Common myeloid progenitor, CD34-positive (primary cell): ENCODE measurements at regions not wholly inside any gene's neighbourhood (a gene's known extent, or its start where the extent isn't known, plus 50 kb on each side); places are given as distances from the start of the nearest gene placed in this dataset.
"Not testable (repeated sequence)": the region's sequence is repeated elsewhere in the genome, so short reads cannot be mapped to it uniquely, and the experiment has no call there.

ENCODE experiments used
- CTCF ChIA-PET: fragments of 350-600 bp; sonication (Branson Sonifier 250); formaldehyde crosslinking; loops from one replicate; lab custom pipeline; 2021; ENCODE audit warnings: antibody characterized with exemption; lab: Charles Lee
- POLR2A ChIA-PET: fragments of 350-600 bp; sonication (Branson Sonifier 250); formaldehyde crosslinking; loops from one replicate; lab custom pipeline; 2021; ENCODE audit warnings: antibody characterized with exemption; lab: Charles Lee
- DNase-seq, 3 donors: peaks; one replicate each; pipeline versions ENCODE4 v3.0.0 to v3.0.0-alpha.2; 2013
- H3K27ac ChIP-seq, 2 experiments: 1 replicate in 1 of 2; 2 replicates in 1 of 2; pipeline ENCODE4 v1.7.0; 2013; ENCODE audit warnings: inconsistent platforms in 2 of 2, low read length in 2 of 2, mild to moderate bottlenecking in 2 of 2, low read depth in 1 of 2, moderate library complexity in 1 of 2; ENCODE audit not compliant: severe bottlenecking in 2 of 2, insufficient read depth in 1 of 2, poor library complexity in 1 of 2
- H3K27me3 ChIP-seq, 5 experiments: replicated peaks in 2 of 5; 1 replicate in 3 of 5; 2 replicates in 2 of 5; pipeline versions ENCODE4 v1.6.1 to v1.7.0; 2013; ENCODE audit warnings: low read length in 4 of 5, mild to moderate bottlenecking in 2 of 5, moderate library complexity in 2 of 5, inconsistent platforms in 1 of 5; ENCODE audit not compliant: insufficient read depth in 5 of 5, control insufficient read depth in 4 of 5
- H3K36me3 ChIP-seq, 4 experiments: 1 replicate in 2 of 4; 2 replicates in 2 of 4; pipeline versions ENCODE4 v1.6.1 to v1.7.0; 2013; ENCODE audit warnings: low read length in 3 of 4, control low read depth in 1 of 4, mild to moderate bottlenecking in 1 of 4; ENCODE audit not compliant: control insufficient read depth in 4 of 4, insufficient read depth in 4 of 4
- H3K4me1 ChIP-seq, 4 experiments: 1 replicate in 3 of 4; 2 replicates in 1 of 4; pipeline versions ENCODE4 v1.6.1 to v1.7.1; 2013; ENCODE audit warnings: low read length in 3 of 4, mild to moderate bottlenecking in 3 of 4, control low read depth in 1 of 4, inconsistent platforms in 1 of 4, moderate library complexity in 1 of 4; ENCODE audit not compliant: control insufficient read depth in 4 of 4, insufficient read depth in 4 of 4; ENCODE audit errors: control extremely low read depth in 1 of 4
- H3K4me3 ChIP-seq, 7 experiments: 1 replicate in 4 of 7; 2 replicates in 3 of 7; pipeline versions ENCODE4 v1.5.1 to v1.7.0; 2013; ENCODE audit warnings: mild to moderate bottlenecking in 7 of 7, low read length in 6 of 7, moderate library complexity in 6 of 7, inconsistent platforms in 2 of 7, low read depth in 2 of 7, control low read depth in 1 of 7; ENCODE audit not compliant: insufficient read depth in 4 of 7, control insufficient read depth in 1 of 7; ENCODE audit errors: extremely low read depth in 1 of 7
- H3K9me3 ChIP-seq, 5 experiments: 1 replicate in 4 of 5; 2 replicates in 1 of 5; pipeline versions ENCODE4 v1.6.1 to v1.7.1; 2013; ENCODE audit warnings: low read length in 4 of 5, mild to moderate bottlenecking in 2 of 5, inconsistent platforms in 1 of 5, low read depth in 1 of 5, moderate library complexity in 1 of 5; ENCODE audit not compliant: control insufficient read depth in 4 of 5, insufficient read depth in 2 of 5; ENCODE audit errors: control extremely low read depth in 1 of 5
- WGBS: methylation state at CpG from one replicate; pipeline ENCODE4 v1.1.5; 2013; ENCODE audit not compliant: insufficient coverage; 5-methylcytosine and 5-hydroxymethylcytosine counted together

DNA sequence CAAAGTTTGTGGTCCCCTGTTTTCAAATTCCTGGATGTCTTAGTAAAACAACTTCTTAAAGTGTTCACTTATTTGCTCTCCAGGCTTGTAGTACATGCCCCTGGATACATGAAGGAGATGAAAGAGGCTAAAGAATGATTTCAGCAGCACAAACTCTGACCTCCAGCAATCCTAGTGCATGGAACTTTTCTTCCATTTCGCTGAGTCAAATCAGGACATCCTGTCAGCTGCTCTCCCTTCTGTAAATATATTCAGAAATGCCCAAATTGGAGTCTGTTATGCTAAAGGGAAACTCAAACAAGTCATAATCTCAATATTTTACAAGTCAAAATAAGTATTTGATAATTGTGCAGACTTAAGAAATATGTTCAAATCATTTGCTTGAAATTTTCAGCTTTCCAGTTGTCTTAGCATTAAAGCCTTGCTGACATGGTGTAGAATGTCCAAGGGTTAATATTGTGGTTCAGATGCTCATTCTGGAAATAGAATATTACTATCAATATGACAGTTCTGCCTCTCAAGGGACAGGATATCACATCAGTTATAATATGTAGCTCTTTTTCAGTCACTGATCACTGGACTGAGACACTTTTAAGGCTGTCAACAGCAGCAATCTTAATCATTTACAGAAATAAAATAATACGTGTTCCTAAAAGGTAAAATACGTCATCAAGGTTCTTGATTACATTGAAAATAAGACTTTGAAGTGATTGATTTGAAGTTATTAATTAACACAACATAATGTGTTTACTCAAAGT is 1157.3 kb downstream of the PLA2G4A start:
- H3K36me3 ChIP-seq = no peaks in the 10 kb centered on the region
- no peak for DNase-seq
- H3K27me3 ChIP-seq = no peaks in the 10 kb centered on the region
- H3K27ac ChIP-seq = no peak overlapping the region
- WGBS = no CpG with 5 or more reads among the region's 3 CpGs
- ChIA-PET POLR2A (no interaction called here), CTCF (no interaction called here)
- H3K4me3 ChIP-seq = no peak overlapping the region
- H3K9me3 ChIP-seq = peaks cover 0 to 4% (median 0%) of the 10 kb centered on the region in 5 experiments
- no peaks in the 10 kb centered on the region for H3K4me1 ChIP-seq

DNA sequence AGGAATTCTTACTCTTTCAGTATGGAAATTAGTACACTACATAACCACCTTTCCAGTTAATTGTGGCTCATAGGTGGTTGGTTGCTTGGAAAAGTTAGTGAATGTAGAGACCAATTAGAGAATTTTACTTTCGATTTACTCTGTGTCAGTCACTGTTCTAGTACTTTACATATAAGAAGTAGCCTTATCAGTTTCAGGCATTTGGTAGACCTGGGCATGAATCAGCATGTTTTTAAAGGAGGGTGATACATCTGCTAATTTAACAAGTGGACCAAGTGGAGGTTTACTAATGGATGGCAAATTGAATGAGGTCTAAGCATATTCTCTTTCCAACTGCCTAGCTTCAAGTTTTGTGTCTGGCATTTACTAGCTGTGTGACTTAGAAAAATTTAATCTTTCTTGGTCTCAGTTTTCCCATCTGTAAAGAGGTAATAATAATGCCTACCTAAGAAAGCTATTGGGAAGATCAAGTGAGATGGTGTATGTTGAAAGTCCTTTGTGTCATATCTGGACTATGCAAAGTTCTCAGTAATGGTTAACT is 1158.6 kb downstream of the PLA2G4A start:
- DNase-seq = peak in 2 of 3 donors; percentile 1 to 7
- H3K4me3 ChIP-seq = no peak overlapping the region
- H3K27ac ChIP-seq = no peak overlapping the region
- no peaks in the 10 kb centered on the region for H3K27me3 ChIP-seq
- POLR2A ChIA-PET = no interaction called here
- H3K9me3 ChIP-seq = no peaks in the 10 kb centered on the region
- no peaks in the 10 kb centered on the region for H3K36me3 ChIP-seq
- no peaks in the 10 kb centered on the region for H3K4me1 ChIP-seq
- CTCF ChIA-PET = no interaction called here
- WGBS = no CpG with 5 or more reads among the region's 1 CpG

DNA sequence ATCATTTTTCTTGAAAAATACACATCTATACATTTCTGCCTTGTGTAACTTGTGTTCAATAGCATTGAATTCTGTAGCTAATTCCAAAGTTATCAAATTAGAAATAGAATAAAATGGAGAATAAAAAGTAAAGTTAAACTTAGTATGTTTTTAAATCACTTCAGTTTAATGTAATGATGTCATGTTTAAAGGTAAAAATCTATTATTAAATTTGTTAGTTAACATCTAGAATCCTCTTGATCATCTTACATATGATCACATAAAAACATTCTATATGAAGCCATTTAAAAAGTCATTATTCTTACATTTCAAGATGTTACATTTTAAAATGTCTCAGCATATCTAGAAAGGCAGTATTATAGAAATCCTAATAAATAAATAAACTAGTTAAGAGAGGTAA is 1163.2 kb downstream of the PLA2G4A start:
- H3K27me3 ChIP-seq = no peaks in the 10 kb centered on the region
- H3K9me3 ChIP-seq = no peaks in the 10 kb centered on the region
- H3K36me3 ChIP-seq = no peaks in the 10 kb centered on the region
- H3K4me1 ChIP-seq = no peaks in the 10 kb centered on the region
- no peak for DNase-seq
- CTCF ChIA-PET = no interaction called here
- POLR2A ChIA-PET = no interaction called here
- H3K4me3 ChIP-seq = no peak overlapping the region
- H3K27ac ChIP-seq = no peak overlapping the region

DNA sequence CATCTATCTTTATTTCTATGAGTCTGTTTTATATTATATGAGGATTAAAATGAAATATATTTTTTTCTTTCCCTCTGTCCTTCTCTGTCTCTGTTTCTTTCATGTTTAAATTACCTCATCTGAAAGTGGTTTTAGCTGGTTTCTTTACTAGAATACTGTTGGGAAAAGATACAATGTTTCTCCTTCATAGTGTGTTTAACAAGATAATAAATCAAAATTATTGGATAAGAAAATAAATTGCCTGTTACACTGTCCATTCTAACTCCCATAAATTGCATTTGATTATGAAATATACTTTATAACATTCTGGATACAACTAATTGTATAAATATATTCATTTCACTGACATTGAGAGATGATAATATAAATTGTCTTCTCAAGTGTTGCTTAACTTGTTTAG is 1168.0 kb downstream of the PLA2G4A start:
- no peak overlapping the region for H3K27ac ChIP-seq
- H3K4me3 ChIP-seq = no peak overlapping the region
- no peaks in the 10 kb centered on the region for H3K27me3 ChIP-seq
- ChIA-PET POLR2A (no interaction called here), CTCF (no interaction called here)
- H3K4me1 ChIP-seq = no peaks in the 10 kb centered on the region
- H3K9me3 ChIP-seq = no peaks in the 10 kb centered on the region
- no peak for DNase-seq
- no peaks in the 10 kb centered on the region for H3K36me3 ChIP-seq

DNA sequence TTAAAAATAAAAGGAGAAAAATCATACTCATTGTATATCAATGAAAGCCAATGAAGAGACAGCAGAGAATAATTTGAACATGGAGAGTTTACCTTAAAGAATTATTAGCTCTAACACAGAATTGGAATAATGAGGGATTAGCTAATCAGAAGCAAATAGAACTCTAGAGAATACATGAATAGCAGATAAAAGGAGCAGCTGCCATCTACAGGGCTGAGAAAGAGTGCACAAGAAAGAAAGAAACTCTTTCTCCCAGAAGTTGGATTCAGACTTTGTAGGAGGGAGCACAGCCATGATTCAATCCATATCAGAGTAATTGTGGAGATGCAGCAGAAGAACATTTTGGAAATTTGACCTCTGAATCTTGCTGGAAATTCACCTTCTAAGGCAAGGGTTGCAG is 1171.2 kb downstream of the PLA2G4A start:
- H3K9me3 ChIP-seq = no peaks in the 10 kb centered on the region
- H3K27ac ChIP-seq = no peak overlapping the region
- no peak overlapping the region for H3K4me3 ChIP-seq
- ChIA-PET CTCF (no interaction called here), POLR2A (no interaction called here)
- no peaks in the 10 kb centered on the region for H3K4me1 ChIP-seq
- no peaks in the 10 kb centered on the region for H3K27me3 ChIP-seq
- DNase-seq = no peak
- H3K36me3 ChIP-seq = no peaks in the 10 kb centered on the region

DNA sequence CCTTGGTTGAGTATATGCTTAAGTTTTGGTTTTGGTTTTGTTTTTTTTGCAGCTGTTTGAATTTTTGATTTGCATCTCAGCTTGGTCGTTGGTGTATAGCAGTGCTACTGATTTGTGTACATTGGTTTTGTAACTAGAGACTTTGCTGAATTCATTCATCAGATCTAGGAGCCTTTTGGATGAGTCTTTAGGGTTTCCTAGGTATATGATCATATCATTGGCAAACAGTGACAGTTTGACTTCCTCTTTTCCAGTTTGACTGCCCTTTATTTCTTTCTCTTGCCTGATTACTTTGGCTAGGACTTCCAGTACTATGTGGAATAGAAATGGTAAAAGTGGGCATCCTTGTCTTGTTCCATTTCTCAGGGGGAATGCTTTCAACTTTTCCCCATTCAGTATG is 1174.9 kb downstream of the PLA2G4A start:
- H3K27me3 ChIP-seq, H3K4me3 ChIP-seq, POLR2A ChIA-PET, H3K9me3 ChIP-seq, H3K4me1 ChIP-seq, H3K27ac ChIP-seq, CTCF ChIA-PET, DNase-seq, H3K36me3 ChIP-seq: not testable (repeated sequence)
- 90% methylated on average over 1 of the region's 1 CpG for WGBS

DNA sequence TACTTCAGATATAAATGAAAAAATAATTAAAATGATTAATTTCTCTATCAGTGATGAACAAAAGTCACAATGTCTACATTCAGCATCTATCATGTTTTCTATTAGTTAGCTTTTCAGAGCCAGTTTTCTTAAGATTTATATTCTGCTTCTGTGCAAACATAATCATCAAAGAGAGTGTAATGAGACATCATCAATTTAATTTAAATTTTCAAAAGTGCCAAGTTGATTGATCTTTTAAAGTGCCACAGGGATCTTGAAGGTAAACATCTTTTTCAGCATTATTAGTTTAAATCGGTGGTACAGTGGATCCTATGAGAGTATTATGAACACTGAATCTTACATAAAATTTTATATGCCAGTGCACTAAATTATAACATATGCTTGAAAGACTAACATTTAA is 1176.1 kb downstream of the PLA2G4A start:
- POLR2A ChIA-PET = interaction anchor here (0.5 kb wide), 1 partner anchor 21 kb away, joined by 3 read pairs; no protein-coding TSS in a partner anchor
- Histone ChIP-seq H3K36me3 (no peaks in the 10 kb centered on the region), H3K27me3 (no peaks in the 10 kb centered on the region), H3K4me3 (no peak overlapping the region), H3K27ac (no peak overlapping the region), H3K9me3 (no peaks in the 10 kb centered on the region), H3K4me1 (peaks cover 0 to 5% (median under 1%) of the 10 kb centered on the region in 4 experiments)
- WGBS = no CpG with 5 or more reads among the region's 1 CpG
- CTCF ChIA-PET = no interaction called here
- DNase-seq = no peak
